Fibroblast of skin of right quadriceps (primary cell): ENCODE measurements at regions not wholly inside any gene's neighbourhood (a gene's known extent, or its start where the extent isn't known, plus 50 kb on each side); places are given as distances from the start of the nearest gene placed in this dataset.

Experiments used
- DNase-seq: peaks from one replicate; pipeline ENCODE4 v3.0.0-alpha.2; 2013

DNA sequence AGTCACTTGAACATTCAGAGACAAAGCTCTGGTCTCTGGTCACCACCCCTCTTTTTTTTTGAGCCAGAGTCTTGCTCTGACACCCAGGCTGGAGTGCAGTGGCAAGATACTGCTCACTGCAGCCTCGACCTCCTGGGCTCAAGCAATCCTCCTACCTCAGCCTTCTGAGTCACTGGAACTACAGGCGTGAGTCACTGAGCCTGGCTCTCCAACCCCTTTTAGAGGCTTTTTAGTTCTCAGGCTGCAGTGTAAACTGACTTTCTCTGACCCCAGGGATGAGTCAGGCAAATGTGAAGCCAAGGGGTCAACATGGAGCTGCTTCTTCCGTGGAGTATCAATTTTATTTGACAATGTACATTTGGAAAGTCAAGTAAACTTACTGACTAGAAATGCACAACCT lies 229.2 kb downstream of the PTTG2 start:
- DNase-seq: peak; percentile 83

DNA sequence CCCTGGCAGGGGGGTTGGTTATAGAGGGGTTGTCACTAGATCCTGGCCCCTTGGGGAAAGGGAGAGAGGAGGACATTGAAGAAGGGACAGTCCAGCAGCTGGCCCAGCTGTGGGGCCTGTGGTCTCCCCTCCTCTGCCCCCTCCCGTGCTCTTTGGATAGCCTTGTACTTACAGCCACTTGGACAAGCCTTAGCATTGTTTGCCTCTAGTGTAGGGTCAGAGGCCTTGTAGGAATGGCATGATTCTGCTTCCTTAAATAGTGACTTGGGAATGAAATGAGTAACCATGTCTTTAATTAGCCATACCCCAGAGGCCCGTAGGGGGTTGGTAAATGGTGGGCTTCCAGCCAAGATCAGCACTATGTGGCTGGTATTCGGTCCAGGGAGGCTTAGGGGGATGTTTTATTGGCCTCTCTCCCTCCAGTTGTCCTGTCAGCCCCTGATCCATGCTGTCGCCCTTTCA lies 230.6 kb downstream of the PTTG2 start:
- DNase-seq: peak; percentile 89

DNA sequence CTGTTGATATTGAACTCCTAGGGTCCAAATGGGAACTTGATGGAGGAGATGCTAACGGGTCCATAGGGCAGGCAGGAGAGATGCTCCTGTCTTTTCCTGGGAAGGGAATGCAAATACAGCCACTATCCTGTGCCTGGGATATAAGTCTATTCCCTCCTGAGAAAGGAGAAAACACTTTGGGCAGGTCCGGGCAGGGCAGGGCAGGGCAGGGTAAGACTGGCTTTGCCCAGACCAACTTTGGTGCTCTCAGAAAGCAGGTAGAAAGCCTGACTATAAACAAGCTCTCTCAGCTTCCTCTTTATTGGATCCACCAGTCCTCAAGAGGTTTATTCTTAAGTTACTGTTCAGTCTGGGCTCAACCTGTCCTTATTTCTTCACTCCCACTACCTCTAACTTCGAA lies 232.3 kb downstream of the PTTG2 start:
- DNase-seq: no peak

DNA sequence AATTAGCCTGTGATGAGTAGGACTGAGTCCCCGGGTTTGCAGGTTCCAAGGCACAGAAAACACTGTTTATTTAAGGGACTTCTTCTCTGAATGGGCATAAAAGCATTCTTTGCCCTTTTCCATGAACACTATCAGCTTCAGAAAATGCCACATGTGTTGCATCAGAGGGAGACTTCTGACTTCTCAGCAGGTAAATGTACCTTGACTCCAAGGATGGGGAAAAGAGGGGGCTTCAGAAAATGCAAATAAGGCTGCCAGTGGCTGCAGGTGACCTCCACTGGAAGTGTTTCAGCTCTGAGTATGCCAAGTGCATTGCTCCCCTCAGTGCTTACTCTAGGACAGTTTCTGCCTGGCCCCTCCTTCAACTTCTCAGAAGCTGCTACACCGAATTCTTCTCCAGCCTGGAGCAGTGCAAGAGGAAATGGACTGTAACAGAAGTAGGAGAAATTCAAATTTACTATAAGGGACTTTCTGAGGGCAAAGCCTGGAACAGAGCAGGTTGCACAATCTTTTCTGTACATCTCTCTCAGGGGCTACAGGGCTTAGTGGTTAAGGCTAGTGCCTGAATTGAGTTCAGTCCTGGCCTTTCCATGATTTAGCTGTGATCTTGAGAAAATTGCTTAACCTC lies 233.2 kb downstream of the PTTG2 start:
- no peak for DNase-seq

DNA sequence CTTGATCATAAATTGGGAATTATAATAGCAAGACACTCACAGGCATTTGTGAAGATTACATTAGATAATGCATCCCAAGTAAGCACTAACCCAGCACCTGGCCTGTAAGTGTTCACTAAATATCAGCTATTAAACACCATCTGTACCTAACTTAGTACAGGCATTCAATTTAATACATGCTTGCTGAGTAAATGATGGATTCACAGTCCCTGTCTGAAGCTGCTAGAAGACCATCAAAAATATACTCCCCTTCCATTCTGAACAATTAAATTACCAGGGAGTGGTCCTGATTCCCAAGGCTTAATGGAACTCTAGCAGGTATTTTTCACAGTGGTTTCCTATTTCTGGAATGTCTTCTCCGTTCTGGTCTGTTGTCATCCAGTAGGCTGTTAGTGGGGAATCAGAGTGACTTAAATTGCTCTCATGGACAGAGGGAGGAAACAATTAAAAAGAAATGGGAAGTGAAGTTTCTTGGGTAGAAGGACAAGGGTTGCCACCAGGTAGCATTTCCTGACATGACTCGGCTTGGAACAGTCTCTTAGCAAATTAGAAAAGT lies 233.9 kb downstream of the PTTG2 start:
- DNase-seq: no peak

DNA sequence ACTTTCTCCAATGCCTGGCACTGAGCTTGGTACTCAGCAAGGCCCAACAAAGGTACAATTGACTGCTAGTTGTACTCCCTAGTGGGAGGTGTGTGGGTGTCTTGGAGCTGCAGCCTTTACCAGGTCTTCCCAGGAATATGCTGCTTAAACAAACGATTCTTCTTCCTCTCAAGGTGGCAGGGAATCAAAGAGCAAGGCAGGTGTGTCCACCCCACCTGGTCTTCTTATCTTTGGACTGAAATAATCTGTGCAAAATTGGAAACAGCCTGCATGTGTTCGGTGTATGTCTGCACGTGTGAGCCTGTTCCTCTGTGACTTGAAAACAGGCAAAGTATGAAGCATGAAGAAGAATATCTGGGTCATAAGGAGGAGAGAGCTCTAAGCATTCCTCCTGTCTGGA lies 235.3 kb downstream of the PTTG2 start:
- no peak for DNase-seq

DNA sequence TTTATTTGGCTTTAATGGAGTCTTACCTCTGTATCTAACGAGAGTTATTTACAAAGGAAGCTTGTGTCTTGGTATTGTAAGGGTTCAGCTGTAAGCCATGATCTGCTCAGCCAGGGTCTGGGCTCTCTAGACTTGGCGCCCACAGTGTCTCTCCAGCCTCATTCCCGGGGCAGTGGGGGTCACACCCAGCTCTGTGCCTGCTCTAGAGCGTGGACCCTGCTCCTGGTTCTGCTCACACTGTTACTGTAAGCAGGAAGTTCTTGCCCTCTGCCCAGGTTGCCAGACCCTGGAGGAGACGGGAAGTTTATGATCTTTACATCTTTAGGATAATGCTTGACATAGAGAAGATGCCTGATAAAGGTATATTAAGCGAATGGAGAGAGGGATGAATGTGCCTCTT lies 235.7 kb downstream of the PTTG2 start:
- no peak for DNase-seq

DNA sequence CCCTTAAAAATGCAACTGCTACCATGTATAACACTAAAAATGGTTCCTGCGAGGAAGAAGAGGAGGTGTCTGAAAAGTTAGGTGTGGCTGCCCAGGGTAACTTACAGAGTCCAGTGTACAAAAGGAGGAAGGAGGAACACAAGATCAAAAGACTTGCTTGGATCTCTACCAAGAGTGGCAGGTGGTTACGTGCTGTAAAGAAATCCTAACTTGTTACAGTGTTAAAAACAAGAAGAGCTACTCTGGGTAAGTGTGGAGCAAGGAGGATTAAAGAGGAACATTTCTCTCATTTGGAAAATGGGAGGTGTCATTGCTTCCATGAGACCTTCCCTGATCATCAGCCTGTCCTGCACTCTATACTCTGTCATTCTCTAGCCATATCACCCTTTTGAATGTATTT lies 242.0 kb downstream of the PTTG2 start:
- no peak for DNase-seq

DNA sequence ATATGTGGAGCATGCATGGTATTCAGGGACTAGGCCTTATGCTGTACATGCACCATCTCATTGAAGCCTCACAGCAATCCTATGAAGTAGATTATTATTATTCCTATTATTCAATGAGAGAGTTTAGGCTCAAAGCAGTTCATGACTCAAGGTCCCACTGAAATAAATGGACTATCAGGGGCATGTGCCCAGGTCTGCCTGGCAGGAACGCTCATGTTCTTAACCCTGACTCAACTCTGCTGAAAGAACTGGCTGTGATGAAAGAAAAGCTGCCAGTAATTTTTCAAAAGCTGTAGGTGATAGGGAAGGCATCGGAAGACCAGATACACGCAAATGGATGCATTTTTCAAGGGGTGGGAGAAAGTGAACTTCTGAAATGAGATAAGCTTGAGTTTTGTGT lies 243.4 kb downstream of the PTTG2 start:
- no peak for DNase-seq

DNA sequence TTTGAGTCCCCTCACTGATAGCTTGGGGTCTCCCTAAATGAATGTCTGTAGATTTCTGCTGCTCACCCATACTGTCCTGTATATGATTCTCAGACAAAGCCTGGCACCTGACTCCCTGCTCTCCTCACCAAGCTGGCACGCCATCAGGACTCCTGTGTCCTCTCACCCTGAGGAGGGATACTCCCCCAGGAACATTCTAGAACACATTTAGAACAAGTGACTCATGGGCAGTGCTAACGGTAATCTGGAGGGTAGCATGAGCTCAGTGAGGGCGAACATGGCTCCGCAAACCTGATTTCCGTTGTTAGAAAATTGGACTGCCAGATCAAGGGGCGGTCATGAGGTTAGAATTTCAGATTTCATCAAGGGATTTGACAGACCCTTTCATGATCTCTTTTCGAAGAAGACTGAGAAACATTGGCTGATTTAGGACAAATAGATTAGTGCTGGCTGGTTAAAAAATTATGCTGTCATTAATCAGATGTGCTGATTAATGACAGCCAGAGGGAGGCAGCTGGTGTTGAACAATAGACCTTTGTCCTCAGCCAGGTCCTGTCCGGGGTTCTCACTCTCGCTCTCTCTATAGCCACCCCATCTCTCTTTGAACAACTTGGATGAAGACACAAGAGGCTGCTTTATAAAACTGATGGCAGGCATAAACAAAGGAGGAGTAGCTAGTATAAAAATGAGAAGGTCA lies 244.3 kb downstream of the PTTG2 start:
- no peak for DNase-seq

DNA sequence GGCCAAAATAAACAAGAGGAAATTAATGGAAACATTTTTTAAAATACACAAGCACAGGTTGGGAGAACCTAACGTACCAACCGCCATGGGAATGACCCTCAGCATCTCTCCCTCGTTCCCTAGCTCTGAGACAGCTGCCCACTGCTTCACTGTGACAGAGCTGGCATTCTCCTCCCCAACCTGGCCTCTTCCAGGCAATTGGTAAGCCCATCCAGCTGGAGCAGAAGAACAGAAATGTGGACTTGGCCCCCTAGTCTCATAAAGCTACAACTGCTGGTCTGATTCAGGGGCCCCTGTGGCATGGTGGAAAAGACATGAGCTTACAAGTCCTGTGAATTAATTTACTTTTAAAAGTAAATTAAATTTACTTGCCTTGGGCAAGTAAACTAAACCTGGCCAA lies 245.1 kb downstream of the PTTG2 start:
- DNase-seq: no peak

DNA sequence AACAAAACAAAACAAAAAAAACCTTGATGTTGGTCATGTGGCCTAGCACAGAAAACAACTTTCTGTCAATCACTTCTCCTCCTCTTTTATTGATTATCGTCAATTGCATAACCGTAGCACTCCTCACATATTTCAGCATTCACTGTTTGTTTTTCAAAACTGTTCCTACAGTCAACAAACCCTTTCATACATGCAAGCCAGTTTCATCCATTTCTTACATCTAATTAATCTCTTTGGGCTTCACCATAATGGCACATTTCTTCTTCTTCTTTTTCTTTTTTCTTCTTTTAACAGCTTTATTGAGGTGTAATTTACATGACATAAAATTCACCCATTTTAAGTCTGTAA lies 246.9 kb downstream of the PTTG2 start:
- DNase-seq: no peak

DNA sequence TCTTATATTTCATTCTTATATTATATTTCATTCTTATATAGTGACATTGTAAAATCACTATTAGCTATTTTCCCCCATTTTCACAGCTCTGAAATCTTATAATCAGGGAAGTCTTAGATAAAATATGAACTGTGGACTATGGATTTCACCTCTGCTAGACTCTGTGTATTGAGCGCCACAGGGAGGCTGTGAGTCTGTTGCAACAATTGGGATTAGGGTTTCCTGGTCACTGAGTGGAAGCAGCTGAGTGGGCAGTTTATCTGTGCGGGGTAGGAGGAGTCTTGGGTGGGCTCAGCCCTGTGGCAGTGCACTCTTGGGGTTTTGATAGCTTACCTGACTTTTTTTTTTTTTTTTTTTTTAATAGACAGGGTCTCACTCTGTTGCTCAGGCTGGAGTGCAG lies 249.5 kb downstream of the PTTG2 start:
- DNase-seq: no peak

DNA sequence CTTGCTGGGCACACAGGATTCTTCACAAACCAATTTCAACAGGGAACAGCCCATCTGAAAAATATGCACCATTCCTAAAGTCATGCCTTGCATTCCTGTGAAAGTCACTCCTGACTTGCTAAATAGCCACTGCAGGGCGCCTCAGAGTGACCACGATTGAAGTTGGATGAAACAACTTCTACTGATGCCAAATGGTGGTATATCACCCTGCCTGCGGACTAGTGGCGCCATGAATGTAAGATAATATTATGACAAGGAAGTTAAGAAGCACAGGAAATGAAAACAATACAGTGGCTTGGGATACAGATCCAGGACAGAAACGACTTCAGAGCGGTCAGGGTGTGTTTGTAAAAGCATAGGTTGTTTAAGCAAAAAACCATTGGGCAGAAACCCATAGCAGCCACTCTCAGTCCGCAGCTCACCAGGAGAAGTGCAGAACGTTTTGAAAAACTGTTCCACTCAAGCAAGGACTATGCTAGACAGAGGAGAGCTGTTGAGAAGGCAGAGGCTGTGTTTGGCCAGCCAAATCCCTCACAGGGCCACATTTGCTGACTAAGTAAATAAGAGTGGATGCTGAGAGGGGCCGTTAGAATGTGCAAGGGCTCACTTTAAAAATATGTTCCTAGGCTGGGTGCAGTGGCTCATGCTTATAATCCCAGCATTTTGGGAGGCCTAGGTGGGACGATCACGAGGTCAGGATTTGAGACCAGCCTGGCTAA lies 250.4 kb downstream of the PTTG2 start:
- peak; percentile 19 for DNase-seq

DNA sequence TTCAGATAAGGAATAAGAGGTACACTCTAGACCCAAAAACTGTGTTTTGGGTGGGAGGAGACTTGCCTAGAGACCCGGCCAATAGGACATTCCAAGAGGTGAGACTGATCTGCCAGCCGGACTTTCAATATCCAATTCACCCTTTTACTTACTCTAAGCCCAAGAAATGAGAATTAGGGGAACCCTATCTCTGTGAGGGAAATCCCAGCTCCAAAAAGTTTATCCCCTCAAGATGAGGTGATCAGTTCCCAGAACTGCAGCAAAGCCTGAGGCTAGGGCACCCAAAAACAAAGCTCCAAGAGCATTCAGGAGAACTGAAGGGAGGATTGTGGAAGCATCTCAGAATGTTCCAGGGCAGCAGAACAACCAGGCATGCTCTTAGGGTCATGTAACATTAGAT lies 251.7 kb downstream of the PTTG2 start:
- DNase-seq: no peak

DNA sequence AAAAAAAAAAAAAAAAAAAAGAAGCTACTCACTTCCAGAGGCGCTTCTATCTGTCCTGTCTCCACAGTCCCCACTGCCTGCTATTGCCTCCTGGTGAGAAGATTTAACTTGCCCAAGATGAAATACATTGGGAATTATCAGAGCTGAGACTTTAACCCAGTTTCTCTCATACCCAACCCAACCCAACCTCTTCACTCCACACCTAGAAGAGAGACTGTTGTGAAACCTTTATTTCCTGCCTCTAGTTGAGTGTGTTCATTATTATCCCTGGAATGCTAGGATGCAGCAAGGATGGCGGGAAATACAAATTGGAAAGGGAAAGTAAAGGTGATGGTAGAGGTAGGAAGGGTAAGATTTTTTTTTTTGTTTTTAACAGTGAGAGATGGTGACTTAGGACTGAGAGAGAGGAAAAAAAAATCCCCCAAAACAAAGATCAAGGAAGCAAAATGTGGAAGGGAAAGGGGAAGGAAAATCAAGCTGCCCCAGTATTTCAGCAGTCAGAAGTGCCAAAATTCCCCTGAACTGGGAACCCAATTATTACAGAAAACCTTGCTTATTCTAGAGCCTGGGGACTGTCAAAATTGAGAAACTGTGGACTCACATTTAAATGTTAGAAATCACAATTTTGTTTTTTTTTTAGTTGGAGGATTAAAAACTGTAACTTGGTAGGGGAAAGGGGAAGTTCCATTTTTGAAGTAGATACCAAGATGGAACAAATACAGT lies 253.0 kb downstream of the PTTG2 start:
- DNase-seq: no peak

DNA sequence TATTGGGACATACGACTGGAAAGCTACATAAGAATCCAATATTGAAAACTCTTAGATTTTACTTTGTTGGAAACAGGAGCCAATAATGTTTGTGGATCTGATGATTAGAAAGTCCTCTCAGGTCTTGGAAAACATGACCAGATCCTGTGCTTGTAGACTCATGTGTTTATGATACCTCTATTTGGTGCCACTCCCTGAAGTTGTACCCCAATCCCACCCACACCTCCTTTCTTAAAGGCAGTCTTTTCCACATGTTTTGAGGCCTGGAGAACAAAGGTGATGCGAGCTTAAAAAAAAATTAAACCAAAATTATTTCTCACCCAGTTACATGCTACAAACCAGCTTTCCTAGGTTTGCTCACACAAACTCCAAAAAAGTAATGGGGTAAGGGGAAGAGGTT lies 262.7 kb downstream of the PTTG2 start:
- DNase-seq: no peak

DNA sequence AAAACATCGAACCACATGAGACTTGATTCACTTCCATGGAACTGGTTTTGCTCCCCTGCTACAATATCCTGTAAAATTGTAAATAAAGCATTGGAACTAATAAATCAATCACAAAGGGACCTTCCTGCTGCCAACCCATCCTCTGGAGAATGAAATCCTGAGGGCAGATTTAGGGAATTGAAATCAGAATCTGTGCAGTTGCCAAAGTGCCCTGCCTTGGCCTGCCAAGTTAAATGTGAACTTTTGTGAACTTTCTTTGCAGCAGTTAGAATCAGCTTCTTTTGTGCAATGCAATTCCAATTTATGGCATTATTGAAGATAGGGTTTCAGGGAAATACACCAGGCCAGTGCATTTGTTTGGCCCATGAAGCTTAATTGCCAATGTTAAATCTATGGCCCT lies 263.1 kb downstream of the PTTG2 start:
- no peak for DNase-seq

DNA sequence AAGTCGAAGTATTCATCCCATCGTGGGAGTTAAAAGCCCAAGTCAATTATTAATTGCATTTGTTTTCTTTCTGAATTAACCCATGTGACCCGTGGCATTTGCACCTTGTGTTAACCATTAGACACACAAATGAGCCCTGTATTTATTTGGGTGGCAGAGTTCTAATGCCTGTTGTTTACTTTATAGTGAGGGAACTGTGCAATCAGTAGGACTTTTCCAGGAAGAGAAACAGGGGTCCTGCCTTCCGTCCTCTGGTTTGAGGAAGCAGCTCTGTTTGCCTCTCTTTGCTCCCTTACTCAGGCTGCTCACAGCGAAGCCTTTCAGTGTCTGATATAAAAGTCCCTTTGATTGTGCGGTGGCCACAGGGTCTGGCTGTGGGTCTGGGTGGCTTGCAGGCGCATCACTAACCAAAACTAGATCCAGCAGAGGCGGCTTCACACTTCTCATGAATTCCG lies 263.6 kb downstream of the PTTG2 start:
- DNase-seq: no peak

DNA sequence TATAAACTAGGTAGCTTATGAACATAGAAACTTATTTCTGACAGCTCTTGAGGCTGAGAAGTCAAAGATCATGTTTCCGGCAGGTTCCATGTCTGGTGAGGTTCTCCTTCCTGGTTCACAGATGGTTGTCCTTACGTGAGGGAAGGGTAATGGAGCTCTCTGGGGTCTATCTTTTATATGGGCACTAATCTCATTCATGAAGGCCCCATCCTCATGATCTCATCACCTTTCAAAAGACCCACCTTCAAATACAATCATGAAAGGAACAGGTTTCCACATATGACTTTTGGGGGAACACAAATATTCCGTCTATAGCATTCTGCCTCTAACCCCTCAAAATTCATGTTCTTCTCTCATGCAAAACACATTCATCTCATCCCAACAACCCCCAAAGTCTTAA lies 264.7 kb downstream of the PTTG2 start:
- DNase-seq: no peak

DNA sequence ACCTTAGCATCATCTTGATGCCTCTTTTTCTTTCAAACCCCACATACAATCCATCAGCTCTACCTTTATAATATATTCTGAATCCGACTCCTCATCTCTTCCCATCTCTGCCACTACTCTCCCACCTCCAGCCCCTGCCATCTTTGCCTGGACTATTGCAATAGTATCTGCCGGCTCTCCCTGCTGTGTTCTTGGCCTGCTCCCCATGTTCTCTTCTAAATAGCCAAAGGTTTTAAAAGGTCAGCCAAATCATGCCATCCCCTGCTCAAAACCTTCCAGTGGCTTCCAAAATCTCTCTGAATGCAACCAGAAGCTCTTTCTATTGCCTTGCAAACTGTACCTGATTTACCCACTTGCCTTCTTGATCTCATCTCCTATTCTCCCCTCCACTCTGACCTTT lies 266.0 kb downstream of the PTTG2 start:
- no peak for DNase-seq

DNA sequence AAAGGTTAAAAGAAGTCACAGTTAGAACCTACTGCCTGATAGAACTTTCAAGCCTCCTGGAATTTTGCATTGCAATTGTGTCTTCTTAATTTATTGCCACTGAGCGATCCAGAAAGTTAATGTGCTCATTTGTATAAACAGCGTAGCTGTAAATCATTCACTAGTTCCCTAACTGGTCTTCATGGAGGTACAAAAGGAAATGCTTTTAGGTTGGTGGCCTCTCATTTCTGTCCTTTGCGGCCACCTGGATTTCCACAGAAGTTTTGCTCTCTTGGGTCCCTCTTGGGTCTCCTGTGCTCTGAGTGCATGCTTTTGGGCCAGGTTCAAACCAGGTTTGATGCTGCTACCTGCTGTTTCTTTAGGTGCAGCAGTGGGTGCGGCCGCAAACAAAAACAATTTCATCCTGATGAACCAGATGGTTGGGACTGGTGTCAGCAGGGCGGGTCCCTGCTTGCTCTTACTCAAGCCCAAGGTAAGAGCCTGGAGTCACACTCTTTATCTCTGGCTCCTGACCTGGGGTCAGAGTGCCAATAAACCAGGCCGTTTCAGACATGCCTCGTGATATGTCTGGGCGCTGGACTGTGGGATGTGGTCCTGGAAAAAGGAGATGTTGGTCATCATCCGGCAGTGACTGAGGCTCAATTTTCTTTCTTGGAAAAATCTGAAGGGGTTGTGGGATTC lies 270.1 kb downstream of the PTTG2 start:
- no peak for DNase-seq
